HCT116 (cell line): ENCODE measurements at regions not wholly inside any gene's neighbourhood (a gene's known extent, or its start where the extent isn't known, plus 50 kb on each side); places are given as distances from the start of the nearest gene placed in this dataset.

Source experiments
- JUND ChIP-seq: IDR thresholded peaks from 2 replicates; pipeline ENCODE4 v1.6.1; 2012
- TF ChIP-seq, protein P1 (sequence below), 3 experiments: fragments of 200-600 bp in 1 of 3; sonication (generic) in 1 of 3; IDR thresholded peaks in 2 of 3; conservative IDR thresholded peaks in 1 of 3; 2 replicates each; pipeline ENCODE4 v1.5.1; 2012 to 2017; ENCODE audit warnings: low read depth in 2 of 3, low read length in 2 of 3, antibody characterized with exemption in 1 of 3, borderline replicate concordance in 1 of 3, control low read depth in 1 of 3, mild to moderate bottlenecking in 1 of 3, mixed read lengths in 1 of 3, mixed run types in 1 of 3, moderate library complexity in 1 of 3; ENCODE audit not compliant: insufficient read depth in 1 of 3

DNA sequence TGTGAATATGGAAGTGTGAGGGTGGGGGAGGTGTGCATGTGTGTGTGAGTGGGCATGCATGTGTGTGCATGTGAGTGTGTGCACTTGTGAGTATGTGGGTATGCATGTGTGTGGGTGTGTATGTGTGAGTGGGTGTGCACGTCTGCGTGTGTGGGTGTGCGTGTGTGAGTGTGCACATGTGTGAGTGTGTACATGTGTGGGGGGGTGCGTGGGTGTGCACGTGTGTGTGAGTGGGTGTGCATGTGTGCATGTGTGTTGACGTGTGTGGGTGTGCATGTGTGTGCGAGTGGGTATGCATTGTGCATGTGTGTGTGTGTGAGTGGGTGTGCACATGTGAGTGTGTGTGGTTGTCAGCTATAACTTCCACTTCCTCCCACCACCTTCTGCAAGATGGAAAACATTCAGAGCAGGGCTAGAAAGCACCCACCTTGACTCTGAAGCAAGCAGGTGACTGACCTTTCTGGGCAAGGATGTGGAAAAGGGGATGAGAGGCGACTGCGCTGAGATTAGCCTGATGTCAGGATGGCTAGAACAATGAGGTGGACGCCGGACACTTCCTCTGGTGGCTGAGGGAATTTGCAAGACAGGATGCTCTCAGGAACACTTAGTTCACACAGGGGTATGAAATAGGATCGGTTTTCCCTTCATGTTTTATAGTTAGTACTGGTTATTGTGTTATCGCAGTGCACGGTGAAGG, 103.6 kb downstream of the ACKR3 start:
- TF ChIP-seq, protein P1, sequence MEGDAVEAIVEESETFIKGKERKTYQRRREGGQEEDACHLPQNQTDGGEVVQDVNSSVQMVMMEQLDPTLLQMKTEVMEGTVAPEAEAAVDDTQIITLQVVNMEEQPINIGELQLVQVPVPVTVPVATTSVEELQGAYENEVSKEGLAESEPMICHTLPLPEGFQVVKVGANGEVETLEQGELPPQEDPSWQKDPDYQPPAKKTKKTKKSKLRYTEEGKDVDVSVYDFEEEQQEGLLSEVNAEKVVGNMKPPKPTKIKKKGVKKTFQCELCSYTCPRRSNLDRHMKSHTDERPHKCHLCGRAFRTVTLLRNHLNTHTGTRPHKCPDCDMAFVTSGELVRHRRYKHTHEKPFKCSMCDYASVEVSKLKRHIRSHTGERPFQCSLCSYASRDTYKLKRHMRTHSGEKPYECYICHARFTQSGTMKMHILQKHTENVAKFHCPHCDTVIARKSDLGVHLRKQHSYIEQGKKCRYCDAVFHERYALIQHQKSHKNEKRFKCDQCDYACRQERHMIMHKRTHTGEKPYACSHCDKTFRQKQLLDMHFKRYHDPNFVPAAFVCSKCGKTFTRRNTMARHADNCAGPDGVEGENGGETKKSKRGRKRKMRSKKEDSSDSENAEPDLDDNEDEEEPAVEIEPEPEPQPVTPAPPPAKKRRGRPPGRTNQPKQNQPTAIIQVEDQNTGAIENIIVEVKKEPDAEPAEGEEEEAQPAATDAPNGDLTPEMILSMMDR (IDR thresholded peaks at IDR 0.05 in 2 of 3, conservative IDR thresholded peaks at IDR 0.05 in 1 of 3; ENCODE audit: borderline replicate concordance in 1 of 3, insufficient read depth in 1 of 3, low read depth in 2 of 3, low read length in 2 of 3), result no peak
- no peak for TF ChIP-seq JUND
